ENCODE measurements at regions not wholly inside any gene's neighbourhood (a gene's known extent, or its start where the extent isn't known, plus 50 kb on each side); places are given as distances from the start of the nearest gene placed in this dataset.
"Not testable (repeated sequence)": the region's sequence is repeated elsewhere in the genome, so short reads cannot be mapped to it uniquely, and the experiment has no call there.

DNA sequence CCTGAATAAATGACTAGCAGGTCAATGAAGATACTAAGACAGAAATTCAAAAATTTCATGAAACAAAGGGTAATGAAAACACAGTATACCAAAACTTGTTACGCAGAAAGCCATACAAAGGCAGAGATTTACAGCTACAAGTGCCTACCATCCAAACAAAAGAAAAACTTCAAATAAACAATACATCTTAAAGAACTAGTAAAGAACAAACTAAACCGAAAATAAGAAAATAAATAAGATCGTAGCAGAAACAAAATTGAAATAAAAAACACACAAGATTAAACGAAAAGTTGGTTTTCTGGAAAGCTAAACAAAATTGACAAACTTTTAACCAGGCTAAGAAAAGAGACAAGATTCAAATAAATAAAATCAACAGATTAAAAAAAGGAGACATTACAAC lies 51.5 kb downstream of the VPREB1 start:
- H3K27ac ChIP-seq; DNase-seq; H3K36me3 ChIP-seq; ATAC-seq; H3K27me3 ChIP-seq; H3K4me3 ChIP-seq; in situ Hi-C loops (cut with MboI; ENCODE audit: low sequenced_read_pairs in 4 of 4); H3K9me3 ChIP-seq; intact Hi-C loops (cut with DNase I; ENCODE audit: low total_unique reads): not testable (repeated sequence)
- H3K4me1 ChIP-seq, result peaks cover 4 to 13% of the 10 kb centered on the region in 2 donors

DNA sequence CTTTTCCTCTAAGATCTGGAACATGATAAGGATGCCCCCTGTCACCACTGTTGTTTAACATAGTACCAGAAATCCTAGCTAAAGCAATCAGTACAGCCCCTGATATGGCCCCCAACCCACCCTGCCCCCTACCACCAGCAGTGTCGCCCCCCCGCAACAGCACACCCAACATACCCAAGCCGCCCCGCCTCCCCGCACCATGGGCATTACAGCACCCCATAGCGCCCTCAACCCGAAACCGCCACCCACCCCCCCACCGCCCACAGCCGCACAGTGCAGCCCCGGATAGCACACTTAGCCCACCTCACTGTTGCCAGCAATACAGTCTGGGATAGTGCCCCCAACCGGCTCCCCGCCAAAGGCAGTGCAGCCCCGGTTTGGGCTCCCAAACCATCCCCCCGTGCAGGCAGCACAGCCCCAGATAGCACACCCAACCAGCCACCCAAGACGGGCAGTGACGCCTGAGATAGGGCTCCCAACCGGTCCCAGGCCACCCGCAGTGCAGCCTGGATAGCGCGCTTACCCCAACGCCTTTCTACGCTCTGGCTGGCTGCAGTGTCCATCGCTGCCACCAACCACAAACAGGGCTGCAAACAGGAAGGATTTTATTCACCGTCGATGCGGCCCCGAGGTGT lies 52.7 kb downstream of the VPREB1 start:
- H3K4me1 ChIP-seq; ATAC-seq; H3K27me3 ChIP-seq; H3K36me3 ChIP-seq; in situ Hi-C loops (cut with MboI; ENCODE audit: low sequenced_read_pairs in 4 of 4); intact Hi-C loops (cut with DNase I; ENCODE audit: low total_unique reads); DNase-seq; H3K9me3 ChIP-seq: not testable (repeated sequence)
- Histone ChIP-seq H3K27ac (peak overlapping the region; percentile 85 to 91 (median 87)), H3K4me3 (peak overlapping the region; percentile 77 to 97 (median 86))

DNA sequence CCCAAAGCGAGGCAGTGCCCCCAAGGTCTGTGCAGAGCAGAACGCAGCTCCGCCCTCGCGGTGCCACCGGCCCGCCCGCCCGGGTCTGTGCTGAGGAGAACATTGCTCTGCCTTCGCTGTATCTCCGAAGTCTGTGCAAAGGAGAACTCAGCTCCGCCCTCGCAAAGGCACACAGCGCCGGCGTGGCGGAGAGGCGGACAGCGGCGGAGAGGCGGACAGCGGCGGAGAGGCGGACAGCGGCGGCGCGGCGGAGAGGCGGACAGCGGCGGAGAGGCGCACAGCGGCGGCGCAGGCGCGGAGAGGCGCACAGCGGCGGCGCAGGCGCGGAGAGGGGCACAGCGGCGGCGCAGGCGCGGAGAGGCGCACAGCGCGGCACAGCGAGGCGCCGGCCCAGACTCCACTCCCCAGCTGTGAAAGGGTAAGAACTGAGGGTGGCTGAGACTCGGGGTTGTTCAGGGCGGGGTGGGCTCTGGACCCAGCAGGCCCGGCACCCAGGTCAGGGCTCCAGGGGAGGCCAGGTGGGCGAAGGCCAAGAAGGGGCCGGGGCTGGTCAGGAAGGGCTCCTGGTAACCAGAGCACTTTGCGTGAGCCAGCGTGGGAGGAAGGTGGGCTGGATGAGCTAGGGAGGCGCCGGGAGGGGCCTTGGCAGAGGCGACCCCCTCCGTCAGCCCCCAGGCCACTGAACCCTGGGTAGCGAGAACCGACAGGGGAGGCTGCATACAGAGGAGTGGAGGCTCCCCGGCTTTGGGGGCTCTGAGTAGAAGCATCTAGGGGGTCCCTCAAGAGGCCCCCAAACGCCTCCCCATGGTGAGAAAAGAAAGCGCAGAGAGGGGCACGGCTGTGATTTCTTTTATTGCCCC lies 53.4 kb downstream of the VPREB1 start:
- peak; percentile 96 for ATAC-seq
- H3K27me3 ChIP-seq; H3K4me1 ChIP-seq; H3K36me3 ChIP-seq; intact Hi-C loops (cut with DNase I; ENCODE audit: low total_unique reads); in situ Hi-C loops (cut with MboI; ENCODE audit: low sequenced_read_pairs in 4 of 4); H3K9me3 ChIP-seq: not testable (repeated sequence)
- Histone ChIP-seq H3K4me3 (peak overlapping the region; percentile 77 to 97 (median 86)), H3K27ac (peak overlapping the region; percentile 85 to 91 (median 87))
- TF ChIP-seq POLR2A (IDR thresholded peaks at IDR 0.05), result peak; percentile 57 to 75
- peak; percentile 11 to 49 for DNase-seq

DNA sequence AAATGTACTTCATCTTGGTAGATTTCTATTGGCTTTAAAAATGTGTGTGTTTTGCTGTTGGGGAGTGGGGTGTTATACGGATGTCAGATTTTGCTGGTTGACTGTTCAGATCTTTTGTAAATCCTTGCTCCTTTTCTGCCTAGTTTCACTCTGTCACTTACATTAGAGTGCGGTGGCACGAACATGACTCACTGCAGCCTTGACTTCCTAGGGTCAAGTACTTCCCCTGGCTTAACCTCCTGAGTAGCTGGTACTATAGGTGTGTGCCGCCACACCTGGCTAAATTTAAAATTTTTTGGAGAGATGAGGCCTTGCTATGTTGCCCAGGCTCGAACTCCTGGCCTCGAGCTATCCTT lies 54.0 kb downstream of the VPREB1 start:
- peak overlapping the region; percentile 85 to 91 (median 87) for H3K27ac ChIP-seq
- H3K36me3 ChIP-seq; H3K27me3 ChIP-seq; DNase-seq; intact Hi-C loops (cut with DNase I; ENCODE audit: low total_unique reads); in situ Hi-C loops (cut with MboI; ENCODE audit: low sequenced_read_pairs in 4 of 4); H3K9me3 ChIP-seq; H3K4me1 ChIP-seq; ATAC-seq: not testable (repeated sequence)
- H3K4me3 ChIP-seq, result peak overlapping the region; percentile 77 to 97 (median 86)

DNA sequence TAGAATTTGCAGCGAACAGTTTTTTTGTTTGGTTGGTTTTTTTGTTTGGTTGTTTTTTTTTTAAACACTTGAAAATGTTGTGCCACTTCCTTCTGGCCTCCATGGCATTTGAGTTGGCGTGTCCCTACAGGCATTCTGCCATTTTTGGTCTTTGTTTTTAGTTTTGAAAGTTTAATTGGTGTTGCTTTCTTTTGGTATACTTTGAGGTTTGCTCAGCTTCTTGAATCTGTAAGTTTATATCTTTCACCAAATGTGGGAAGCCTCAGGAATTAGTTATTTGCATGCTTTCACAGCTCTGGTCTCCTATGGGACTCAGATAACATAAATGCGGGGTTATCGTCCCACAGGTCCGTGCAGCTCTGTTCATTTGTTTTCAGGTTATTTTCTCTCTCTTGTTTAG lies 55.9 kb downstream of the VPREB1 start:
- DNase-seq; intact Hi-C loops (cut with DNase I; ENCODE audit: low total_unique reads); H3K9me3 ChIP-seq; H3K27me3 ChIP-seq; H3K27ac ChIP-seq; ATAC-seq; H3K36me3 ChIP-seq; H3K4me1 ChIP-seq; in situ Hi-C loops (cut with MboI; ENCODE audit: low sequenced_read_pairs in 4 of 4); H3K4me3 ChIP-seq: not testable (repeated sequence)

DNA sequence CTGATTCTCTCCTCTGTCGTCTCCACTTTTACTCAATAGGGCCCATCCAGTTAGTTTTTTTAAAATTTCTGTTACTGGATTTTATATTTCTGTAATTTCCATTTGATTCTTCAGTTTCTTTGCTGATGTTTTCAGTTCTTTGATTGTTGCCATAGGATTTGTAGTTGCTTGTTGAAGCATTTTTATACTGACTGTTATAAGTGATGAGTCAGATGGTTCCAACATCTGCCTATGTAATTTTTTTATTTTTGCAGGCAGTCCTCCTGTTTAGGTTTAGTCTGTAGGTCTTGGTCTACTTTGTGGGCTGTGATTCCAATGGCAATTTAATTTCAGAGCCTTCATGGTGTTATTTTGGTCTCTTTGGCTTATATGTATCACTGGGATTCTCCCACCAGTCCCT lies 56.4 kb downstream of the VPREB1 start:
- ATAC-seq; DNase-seq; H3K4me1 ChIP-seq; intact Hi-C loops (cut with DNase I; ENCODE audit: low total_unique reads); H3K27me3 ChIP-seq; H3K27ac ChIP-seq; H3K9me3 ChIP-seq; in situ Hi-C loops (cut with MboI; ENCODE audit: low sequenced_read_pairs in 4 of 4); H3K36me3 ChIP-seq; H3K4me3 ChIP-seq: not testable (repeated sequence)

DNA sequence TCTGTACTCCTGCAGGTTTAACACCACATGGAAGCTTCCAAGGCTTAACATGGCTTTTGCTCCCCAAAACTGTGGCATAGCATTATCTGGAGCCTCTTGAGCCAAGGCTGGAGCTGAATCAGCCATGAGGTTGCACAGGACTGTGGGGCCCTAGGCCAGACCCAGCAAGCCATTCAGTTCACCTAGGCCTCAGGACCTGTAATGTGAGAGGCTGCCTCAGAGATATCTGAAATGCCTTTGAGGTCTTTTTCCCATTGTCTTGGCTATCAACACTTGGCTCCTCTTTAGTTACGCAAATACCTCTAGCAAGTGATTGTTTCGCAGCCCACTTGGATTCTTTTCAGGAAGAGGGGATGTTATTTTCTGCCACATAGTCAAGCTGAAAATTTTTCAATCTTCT lies 72.0 kb downstream of the VPREB1 start:
- TF ChIP-seq POLR2A (IDR thresholded peaks at IDR 0.05), result no peak
- TF ChIP-seq, protein P1, sequence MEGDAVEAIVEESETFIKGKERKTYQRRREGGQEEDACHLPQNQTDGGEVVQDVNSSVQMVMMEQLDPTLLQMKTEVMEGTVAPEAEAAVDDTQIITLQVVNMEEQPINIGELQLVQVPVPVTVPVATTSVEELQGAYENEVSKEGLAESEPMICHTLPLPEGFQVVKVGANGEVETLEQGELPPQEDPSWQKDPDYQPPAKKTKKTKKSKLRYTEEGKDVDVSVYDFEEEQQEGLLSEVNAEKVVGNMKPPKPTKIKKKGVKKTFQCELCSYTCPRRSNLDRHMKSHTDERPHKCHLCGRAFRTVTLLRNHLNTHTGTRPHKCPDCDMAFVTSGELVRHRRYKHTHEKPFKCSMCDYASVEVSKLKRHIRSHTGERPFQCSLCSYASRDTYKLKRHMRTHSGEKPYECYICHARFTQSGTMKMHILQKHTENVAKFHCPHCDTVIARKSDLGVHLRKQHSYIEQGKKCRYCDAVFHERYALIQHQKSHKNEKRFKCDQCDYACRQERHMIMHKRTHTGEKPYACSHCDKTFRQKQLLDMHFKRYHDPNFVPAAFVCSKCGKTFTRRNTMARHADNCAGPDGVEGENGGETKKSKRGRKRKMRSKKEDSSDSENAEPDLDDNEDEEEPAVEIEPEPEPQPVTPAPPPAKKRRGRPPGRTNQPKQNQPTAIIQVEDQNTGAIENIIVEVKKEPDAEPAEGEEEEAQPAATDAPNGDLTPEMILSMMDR (IDR thresholded peaks at IDR 0.05 in 4 of 5, conservative IDR thresholded peaks at IDR 0.05 in 1 of 5), result no peak
- Histone ChIP-seq H3K9me3 (no peaks in the 10 kb centered on the region), H3K27me3 (no peaks in the 10 kb centered on the region), H3K36me3 (peaks cover 0 to 11% of the 10 kb centered on the region in 2 donors), H3K4me1 (peaks cover 4 to 12% of the 10 kb centered on the region in 2 donors), H3K4me3 (no peak overlapping the region), H3K27ac (no peak overlapping the region)
- in situ Hi-C loops (cut with MboI; ENCODE audit: low sequenced_read_pairs in 4 of 4), result no loop called here
- DNase-seq, result no peak
- no peak for ATAC-seq
- intact Hi-C loops (cut with DNase I; ENCODE audit: low total_unique reads), result no loop called here

Measured in gastrocnemius medialis (tissue), 4 donors.